ENCODE measurements at regions not wholly inside any gene's neighbourhood (a gene's known extent, or its start where the extent isn't known, plus 50 kb on each side); places are given as distances from the start of the nearest gene placed in this dataset.

GRCh38 chr2:59654710-59655109 is 898.7 kb downstream of the BCL11A start:
- no peak for TF ChIP-seq CTCF (IDR thresholded peaks at IDR 0.05; ENCODE audit: low read length)
- no peak for TF ChIP-seq EZH2 (IDR thresholded peaks at IDR 0.05; ENCODE audit: borderline replicate concordance, low read length)
- H3K36me3 ChIP-seq (ENCODE audit: insufficient read depth, low read length): no peaks in the 10 kb centered on the region
- H3K4me2 ChIP-seq (ENCODE audit: low read length): no peak overlapping the region
- no peak overlapping the region for H3K9ac ChIP-seq (ENCODE audit: low read length)
- no peaks in the 10 kb centered on the region for H4K20me1 ChIP-seq (ENCODE audit: insufficient read depth, low read length)
- H3K9me2 ChIP-seq (ENCODE audit: low read depth, low read length): no peaks in the 10 kb centered on the region
- H3K27ac ChIP-seq (ENCODE audit: low read depth, low read length, poor library complexity, severe bottlenecking): no peak overlapping the region
- no peaks in the 10 kb centered on the region for H3K27me3 ChIP-seq (ENCODE audit: insufficient read depth, low read length)
- H3K79me2 ChIP-seq (ENCODE audit: insufficient read depth, low read length): no peaks in the 10 kb centered on the region
- H3K9me3 ChIP-seq (ENCODE audit: low read length): no peaks in the 10 kb centered on the region
- H3K4me1 ChIP-seq (ENCODE audit: insufficient read depth, low read length, severe bottlenecking): no peaks in the 10 kb centered on the region
- no peaks in the 10 kb centered on the region for H3F3A ChIP-seq (ENCODE audit: insufficient read depth, low read length)
- H2AFZ ChIP-seq (ENCODE audit: low read length): no peak overlapping the region
- H3K4me3 ChIP-seq (ENCODE audit: low read depth, low read length, poor library complexity, severe bottlenecking): no peak overlapping the region

DNA sequence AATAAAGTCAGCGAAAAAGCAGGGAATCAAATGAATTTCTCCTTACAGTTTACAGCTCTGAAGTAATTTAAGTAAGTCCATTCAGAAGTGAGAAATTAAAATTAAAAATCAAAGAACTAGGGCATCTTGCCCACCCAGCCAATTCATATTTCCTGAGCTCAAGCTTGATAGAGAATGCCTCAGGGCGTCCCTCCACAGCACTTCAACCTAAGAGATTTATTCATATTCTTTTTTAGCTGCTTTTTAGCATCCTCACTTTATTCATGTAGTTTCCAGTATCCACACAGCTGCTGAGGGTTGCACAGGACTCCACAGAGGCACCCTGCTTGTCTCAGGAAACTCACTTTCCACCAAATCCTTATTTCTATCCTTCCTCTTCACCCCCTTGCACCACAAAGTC is 900.3 kb downstream of the BCL11A start:
- Histone ChIP-seq H3K4me2 (ENCODE audit: low read length) (no peak overlapping the region), H3F3A (ENCODE audit: insufficient read depth, low read length) (no peaks in the 10 kb centered on the region), H3K4me3 (ENCODE audit: low read depth, low read length, poor library complexity, severe bottlenecking) (no peak overlapping the region), H3K27ac (ENCODE audit: low read depth, low read length, poor library complexity, severe bottlenecking) (no peak overlapping the region), H3K9me3 (ENCODE audit: low read length) (no peaks in the 10 kb centered on the region), H3K9ac (ENCODE audit: low read length) (no peak overlapping the region), H3K4me1 (ENCODE audit: insufficient read depth, low read length, severe bottlenecking) (no peaks in the 10 kb centered on the region), H2AFZ (ENCODE audit: low read length) (no peak overlapping the region), H3K27me3 (ENCODE audit: insufficient read depth, low read length) (no peaks in the 10 kb centered on the region), H3K79me2 (ENCODE audit: insufficient read depth, low read length) (no peaks in the 10 kb centered on the region), H3K36me3 (ENCODE audit: insufficient read depth, low read length) (no peaks in the 10 kb centered on the region), H3K9me2 (ENCODE audit: low read depth, low read length) (no peaks in the 10 kb centered on the region), H4K20me1 (ENCODE audit: insufficient read depth, low read length) (no peaks in the 10 kb centered on the region)
- TF ChIP-seq CTCF (IDR thresholded peaks at IDR 0.05; ENCODE audit: low read length) (no peak), EZH2 (IDR thresholded peaks at IDR 0.05; ENCODE audit: borderline replicate concordance, low read length) (no peak)

DNA sequence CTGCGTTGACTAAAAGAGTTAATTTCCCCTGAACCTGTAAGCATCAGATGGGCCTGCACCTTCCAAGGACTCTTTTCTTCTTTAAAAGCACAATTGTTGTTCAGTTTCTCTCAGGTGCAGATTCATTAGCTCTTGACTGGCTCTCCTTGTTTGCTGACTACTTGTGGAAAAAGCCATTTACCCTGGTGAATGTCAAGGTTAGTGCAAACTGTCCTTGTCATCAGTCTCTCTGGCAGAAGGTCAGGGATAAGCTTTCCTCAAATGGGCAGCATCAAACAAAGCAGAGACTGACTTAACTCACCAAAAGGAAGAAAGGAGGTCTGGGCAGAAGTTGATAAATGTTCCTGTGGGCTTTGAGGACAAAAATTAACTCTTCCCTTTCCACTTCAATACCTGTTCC is 922.7 kb downstream of the BCL11A start:
- Histone ChIP-seq H3K36me3 (ENCODE audit: insufficient read depth, low read length) (no peaks in the 10 kb centered on the region), H3K4me3 (ENCODE audit: low read depth, low read length, poor library complexity, severe bottlenecking) (no peak overlapping the region), H3K9me2 (ENCODE audit: low read depth, low read length) (no peaks in the 10 kb centered on the region; the same call in 1 of the 2 replicates), H3K4me2 (ENCODE audit: low read length) (no peak overlapping the region), H3K9ac (ENCODE audit: low read length) (no peak overlapping the region), H3K27ac (ENCODE audit: low read depth, low read length, poor library complexity, severe bottlenecking) (no peak overlapping the region), H2AFZ (ENCODE audit: low read length) (no peak overlapping the region), H3K4me1 (ENCODE audit: insufficient read depth, low read length, severe bottlenecking) (no peaks in the 10 kb centered on the region), H3K79me2 (ENCODE audit: insufficient read depth, low read length) (no peaks in the 10 kb centered on the region), H4K20me1 (ENCODE audit: insufficient read depth, low read length) (no peaks in the 10 kb centered on the region), H3K9me3 (ENCODE audit: low read length) (no peaks in the 10 kb centered on the region), H3F3A (ENCODE audit: insufficient read depth, low read length) (no peaks in the 10 kb centered on the region), H3K27me3 (ENCODE audit: insufficient read depth, low read length) (no peaks in the 10 kb centered on the region)
- TF ChIP-seq EZH2 (IDR thresholded peaks at IDR 0.05; ENCODE audit: borderline replicate concordance, low read length) (no peak), CTCF (IDR thresholded peaks at IDR 0.05; ENCODE audit: low read length) (no peak)

Measured in OCI-LY1 (cell line).